Keratinocyte (primary cell): ENCODE measurements at regions not wholly inside any gene's neighbourhood (a gene's known extent, or its start where the extent isn't known, plus 50 kb on each side); places are given as distances from the start of the nearest gene placed in this dataset.

Source experiments
- EZH2 ChIP-seq: IDR thresholded peaks from one replicate; pipeline ENCODE4 v1.6.1; 2012; ENCODE audit warnings: inconsistent platforms, mild to moderate bottlenecking, low read length, moderate library complexity
- TF ChIP-seq, protein P1 (sequence below), 3 experiments: IDR thresholded peaks in 1 of 3; conservative IDR thresholded peaks in 1 of 3; optimal IDR thresholded peaks in 1 of 3; 2 replicates in 2 of 3; 3 replicates in 1 of 3; pipeline versions ENCODE3 to v1.5.1; 2011; ENCODE audit warnings: low read length in 3 of 3, mild to moderate bottlenecking in 3 of 3, moderate library complexity in 2 of 3, control low read depth in 1 of 3, inconsistent platforms in 1 of 3; ENCODE audit not compliant: insufficient read depth in 2 of 3; ENCODE audit errors: extremely low read depth in 1 of 3

DNA sequence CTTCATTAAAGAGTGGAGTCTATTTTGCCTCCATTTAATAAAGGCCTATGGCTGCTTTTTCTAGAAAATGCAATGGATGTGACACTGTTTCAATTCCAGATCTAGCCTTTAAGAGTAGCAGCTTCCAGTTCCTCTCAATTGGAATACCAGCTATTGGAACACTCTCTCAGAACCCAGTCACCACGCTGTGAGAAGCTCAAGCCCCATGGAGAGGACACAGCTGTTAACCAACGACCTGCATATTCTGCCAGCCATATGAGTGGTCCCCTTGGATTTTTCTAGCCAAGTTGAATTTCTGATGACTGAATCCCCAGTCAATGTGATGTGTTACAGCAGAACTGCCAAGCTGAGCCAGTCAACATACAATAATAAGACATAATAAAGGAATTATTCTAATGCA lies 131.8 kb downstream of the TMTC3 start:
- TF ChIP-seq, protein P1, sequence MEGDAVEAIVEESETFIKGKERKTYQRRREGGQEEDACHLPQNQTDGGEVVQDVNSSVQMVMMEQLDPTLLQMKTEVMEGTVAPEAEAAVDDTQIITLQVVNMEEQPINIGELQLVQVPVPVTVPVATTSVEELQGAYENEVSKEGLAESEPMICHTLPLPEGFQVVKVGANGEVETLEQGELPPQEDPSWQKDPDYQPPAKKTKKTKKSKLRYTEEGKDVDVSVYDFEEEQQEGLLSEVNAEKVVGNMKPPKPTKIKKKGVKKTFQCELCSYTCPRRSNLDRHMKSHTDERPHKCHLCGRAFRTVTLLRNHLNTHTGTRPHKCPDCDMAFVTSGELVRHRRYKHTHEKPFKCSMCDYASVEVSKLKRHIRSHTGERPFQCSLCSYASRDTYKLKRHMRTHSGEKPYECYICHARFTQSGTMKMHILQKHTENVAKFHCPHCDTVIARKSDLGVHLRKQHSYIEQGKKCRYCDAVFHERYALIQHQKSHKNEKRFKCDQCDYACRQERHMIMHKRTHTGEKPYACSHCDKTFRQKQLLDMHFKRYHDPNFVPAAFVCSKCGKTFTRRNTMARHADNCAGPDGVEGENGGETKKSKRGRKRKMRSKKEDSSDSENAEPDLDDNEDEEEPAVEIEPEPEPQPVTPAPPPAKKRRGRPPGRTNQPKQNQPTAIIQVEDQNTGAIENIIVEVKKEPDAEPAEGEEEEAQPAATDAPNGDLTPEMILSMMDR (optimal IDR thresholded peaks at IDR 0.05 in 1 of 3, IDR thresholded peaks at IDR 0.05 in 1 of 3, conservative IDR thresholded peaks at IDR 0.05 in 1 of 3; ENCODE audit: extremely low read depth in 1 of 3, insufficient read depth in 2 of 3, low read length in 3 of 3): no peak
- no peak for TF ChIP-seq EZH2
